ENCODE measurements at regions not wholly inside any gene's neighbourhood (a gene's known extent, or its start where the extent isn't known, plus 50 kb on each side); places are given as distances from the start of the nearest gene placed in this dataset.

DNA sequence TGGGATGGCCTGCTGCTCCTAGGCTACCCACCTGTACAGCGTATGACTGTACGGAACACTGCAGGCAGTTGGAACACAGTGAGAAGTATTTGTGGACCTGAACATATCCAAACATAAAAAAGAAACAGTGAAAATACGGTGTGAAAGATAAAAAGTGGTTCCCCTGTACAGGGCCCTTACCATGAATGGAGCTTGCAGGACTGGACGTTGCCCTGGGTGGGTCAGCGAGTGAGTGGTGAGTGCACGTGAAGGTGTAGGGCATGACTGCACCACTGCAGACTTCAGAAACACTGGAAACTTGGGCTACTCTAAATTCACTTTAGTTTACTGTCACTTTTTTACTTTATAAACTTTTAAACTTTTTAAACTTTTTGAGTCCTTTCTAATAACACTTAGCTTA, 71.2 kb upstream of the SLC6A6 start:
- ATAC-seq (replicated peaks; ENCODE audit: extremely low read depth, poor library complexity, severe bottlenecking): no peak
- Mint-ChIP-seq H3K4me3 (no peak overlapping the region), H3K9me3 (no peaks in the 10 kb centered on the region), H3K36me3 (ENCODE audit: insufficient read depth) (peaks cover 2% of the 10 kb centered on the region), H3K27me3 (no peaks in the 10 kb centered on the region), H3K4me1 (no peaks in the 10 kb centered on the region), H3K27ac (ENCODE audit: low read depth) (no peak overlapping the region)
- DNase-seq (ENCODE audit: low spot score in 2 of 2): no peak

- Mint-ChIP-seq H3K9me3 (no peaks in the 10 kb centered on the region), H3K36me3 (ENCODE audit: insufficient read depth) (peaks cover 2% of the 10 kb centered on the region), H3K27me3 (no peaks in the 10 kb centered on the region), H3K27ac (ENCODE audit: low read depth) (no peak overlapping the region), H3K4me1 (no peaks in the 10 kb centered on the region), H3K4me3 (no peak overlapping the region)
- no peak for ATAC-seq (replicated peaks; ENCODE audit: extremely low read depth, poor library complexity, severe bottlenecking)
- no peak for DNase-seq (ENCODE audit: low spot score in 2 of 2)
These were observed 70.0 kb upstream of the SLC6A6 start for GRCh38 chr3:14332392-14332791.

DNA sequence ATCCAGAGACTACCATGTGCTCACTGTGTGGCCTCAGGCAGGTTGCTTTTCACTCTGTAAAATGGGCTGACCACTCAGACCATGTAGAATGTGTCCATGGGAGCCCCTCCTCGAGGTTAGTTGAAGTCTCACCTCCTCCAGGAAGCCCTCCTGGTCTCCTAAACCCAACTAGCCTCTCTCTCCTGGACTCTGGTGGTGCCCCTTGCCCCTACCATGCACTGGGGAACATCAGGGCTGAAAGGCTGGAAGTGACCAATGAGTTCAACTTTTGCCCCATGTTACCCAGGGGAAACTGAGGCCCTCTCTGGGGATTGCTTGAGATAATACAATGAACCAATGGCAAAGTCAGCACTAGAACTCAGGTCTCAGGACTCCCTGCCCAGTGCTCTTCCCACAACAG, 69.2 kb upstream of the SLC6A6 start:
- no peak overlapping the region for H3K4me3 Mint-ChIP-seq
- no peaks in the 10 kb centered on the region for H3K36me3 Mint-ChIP-seq (ENCODE audit: insufficient read depth)
- DNase-seq (ENCODE audit: low spot score in 2 of 2): no peak
- no peaks in the 10 kb centered on the region for H3K9me3 Mint-ChIP-seq
- ATAC-seq (replicated peaks; ENCODE audit: extremely low read depth, poor library complexity, severe bottlenecking): no peak
- no peaks in the 10 kb centered on the region for H3K4me1 Mint-ChIP-seq
- peaks cover 7% of the 10 kb centered on the region for H3K27me3 Mint-ChIP-seq
- H3K27ac Mint-ChIP-seq (ENCODE audit: low read depth): no peak overlapping the region

GRCh38 chr3:14333621-14334020, 68.8 kb upstream of the SLC6A6 start:
- Mint-ChIP-seq H3K27me3 (peaks cover 11% of the 10 kb centered on the region), H3K9me3 (no peaks in the 10 kb centered on the region), H3K4me1 (no peaks in the 10 kb centered on the region), H3K27ac (ENCODE audit: low read depth) (no peak overlapping the region), H3K4me3 (no peak overlapping the region), H3K36me3 (ENCODE audit: insufficient read depth) (no peaks in the 10 kb centered on the region)
- DNase-seq (ENCODE audit: low spot score in 2 of 2) (no peak), ATAC-seq (replicated peaks; ENCODE audit: extremely low read depth, poor library complexity, severe bottlenecking) (no peak)

GRCh38 chr3:14334136-14334535, 68.3 kb upstream of the SLC6A6 start:
- H3K4me3 Mint-ChIP-seq: no peak overlapping the region
- H3K36me3 Mint-ChIP-seq (ENCODE audit: insufficient read depth): no peaks in the 10 kb centered on the region
- no peaks in the 10 kb centered on the region for H3K9me3 Mint-ChIP-seq
- H3K27me3 Mint-ChIP-seq: peaks cover 16% of the 10 kb centered on the region
- no peak overlapping the region for H3K27ac Mint-ChIP-seq (ENCODE audit: low read depth)
- H3K4me1 Mint-ChIP-seq: no peaks in the 10 kb centered on the region
- no peak for DNase-seq (ENCODE audit: low spot score in 2 of 2)
- ATAC-seq (replicated peaks; ENCODE audit: extremely low read depth, poor library complexity, severe bottlenecking): no peak

DNA sequence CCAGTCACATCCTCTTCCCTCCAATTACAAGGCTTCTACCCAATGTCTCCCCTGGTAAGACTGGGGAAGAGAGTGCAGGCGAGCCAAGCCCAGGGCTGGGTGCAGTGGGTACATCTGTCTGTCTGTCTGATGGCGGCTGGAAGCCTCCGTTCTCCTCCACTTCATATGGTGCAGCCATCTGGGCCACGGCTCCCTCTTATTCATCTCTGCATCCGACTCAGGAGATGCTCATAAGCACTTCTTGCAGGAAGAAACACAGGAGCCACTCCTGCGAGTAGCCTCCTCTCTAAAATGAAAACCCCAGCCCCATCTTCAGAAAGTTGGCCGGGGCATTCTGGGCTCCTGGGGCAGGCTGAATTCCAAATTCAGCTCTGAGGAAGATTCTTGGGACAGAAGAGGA, 67.5 kb upstream of the SLC6A6 start:
- Mint-ChIP-seq H3K9me3 (no peaks in the 10 kb centered on the region), H3K4me1 (no peaks in the 10 kb centered on the region), H3K36me3 (ENCODE audit: insufficient read depth) (no peaks in the 10 kb centered on the region), H3K27me3 (peaks cover 21% of the 10 kb centered on the region), H3K4me3 (no peak overlapping the region), H3K27ac (ENCODE audit: low read depth) (no peak overlapping the region)
- ATAC-seq (replicated peaks; ENCODE audit: extremely low read depth, poor library complexity, severe bottlenecking) (no peak), DNase-seq (ENCODE audit: low spot score in 2 of 2) (no peak)

- H3K36me3 Mint-ChIP-seq (ENCODE audit: insufficient read depth): no peaks in the 10 kb centered on the region
- DNase-seq (ENCODE audit: low spot score in 2 of 2): no peak
These were observed 66.3 kb upstream of the SLC6A6 start for GRCh38 chr3:14335774-14336748.

GRCh38 chr3:14336749-14337598, 65.4 kb upstream of the SLC6A6 start:
- no peak for DNase-seq (ENCODE audit: low spot score in 2 of 2)
- Mint-ChIP-seq H3K36me3 (ENCODE audit: insufficient read depth) (no peaks in the 10 kb centered on the region), H3K27me3 (peaks cover 21% of the 10 kb centered on the region), H3K27ac (ENCODE audit: low read depth) (no peak overlapping the region), H3K4me1 (no peaks in the 10 kb centered on the region), H3K9me3 (no peaks in the 10 kb centered on the region), H3K4me3 (no peak overlapping the region)
- no peak for ATAC-seq (replicated peaks; ENCODE audit: extremely low read depth, poor library complexity, severe bottlenecking)

More at GRCh38 chr3:14335774-14336748, 66.3 kb upstream of the SLC6A6 start:
- H3K27me3 Mint-ChIP-seq: peaks cover 21% of the 10 kb centered on the region
- no peak overlapping the region for H3K27ac Mint-ChIP-seq (ENCODE audit: low read depth)
- H3K4me1 Mint-ChIP-seq: no peaks in the 10 kb centered on the region
- ATAC-seq (replicated peaks; ENCODE audit: extremely low read depth, poor library complexity, severe bottlenecking): no peak
- H3K4me3 Mint-ChIP-seq: no peak overlapping the region
- no peaks in the 10 kb centered on the region for H3K9me3 Mint-ChIP-seq

DNA sequence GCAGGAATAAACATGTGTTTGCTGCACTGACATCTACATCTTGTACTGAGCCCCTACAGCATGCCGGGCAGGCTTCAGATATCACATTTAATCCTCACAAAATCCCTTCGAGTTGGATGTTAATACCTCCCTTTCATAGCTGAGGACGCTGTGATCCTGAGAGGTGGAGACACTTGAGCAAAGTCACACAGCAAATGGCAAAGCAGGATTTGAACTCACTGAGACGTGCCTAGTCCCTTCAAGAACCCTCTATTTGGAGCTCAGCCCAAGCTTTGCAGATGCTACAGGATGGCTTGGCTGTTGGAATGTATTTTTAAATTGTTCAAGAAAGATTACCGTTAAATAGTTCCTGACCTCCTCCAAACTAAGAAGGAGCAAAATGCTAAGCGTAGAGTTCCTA, 64.6 kb upstream of the SLC6A6 start:
- Mint-ChIP-seq H3K36me3 (ENCODE audit: insufficient read depth) (no peaks in the 10 kb centered on the region), H3K27ac (ENCODE audit: low read depth) (no peak overlapping the region), H3K9me3 (no peaks in the 10 kb centered on the region), H3K27me3 (peaks cover 21% of the 10 kb centered on the region), H3K4me1 (no peaks in the 10 kb centered on the region), H3K4me3 (no peak overlapping the region)
- DNase-seq (ENCODE audit: low spot score in 2 of 2) (no peak), ATAC-seq (replicated peaks; ENCODE audit: extremely low read depth, poor library complexity, severe bottlenecking) (no peak)

DNA sequence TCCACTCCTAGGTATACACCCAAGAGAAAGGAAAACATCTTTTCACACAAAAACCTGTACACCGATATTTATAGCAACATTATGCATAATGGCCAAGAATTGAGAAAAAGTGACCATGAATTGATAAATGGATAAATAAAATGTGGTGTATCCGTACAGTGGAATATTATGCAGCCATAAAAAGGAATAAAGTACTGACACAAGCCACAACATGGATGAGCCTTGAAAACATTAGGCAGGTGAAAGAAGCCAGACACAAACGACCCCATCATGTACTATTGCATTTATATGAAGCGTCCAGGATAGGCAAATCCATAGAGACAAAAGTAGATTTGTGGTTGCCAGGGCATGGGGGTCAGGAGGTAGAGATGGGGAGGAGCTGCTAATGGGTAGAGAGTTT, 64.2 kb upstream of the SLC6A6 start:
- H3K4me1 Mint-ChIP-seq: no peaks in the 10 kb centered on the region
- H3K36me3 Mint-ChIP-seq (ENCODE audit: insufficient read depth): no peaks in the 10 kb centered on the region
- no peak overlapping the region for H3K4me3 Mint-ChIP-seq
- ATAC-seq (replicated peaks; ENCODE audit: extremely low read depth, poor library complexity, severe bottlenecking): no peak
- peaks cover 23% of the 10 kb centered on the region for H3K27me3 Mint-ChIP-seq
- no peaks in the 10 kb centered on the region for H3K9me3 Mint-ChIP-seq
- DNase-seq (ENCODE audit: low spot score in 2 of 2): no peak
- H3K27ac Mint-ChIP-seq (ENCODE audit: low read depth): no peak overlapping the region

DNA sequence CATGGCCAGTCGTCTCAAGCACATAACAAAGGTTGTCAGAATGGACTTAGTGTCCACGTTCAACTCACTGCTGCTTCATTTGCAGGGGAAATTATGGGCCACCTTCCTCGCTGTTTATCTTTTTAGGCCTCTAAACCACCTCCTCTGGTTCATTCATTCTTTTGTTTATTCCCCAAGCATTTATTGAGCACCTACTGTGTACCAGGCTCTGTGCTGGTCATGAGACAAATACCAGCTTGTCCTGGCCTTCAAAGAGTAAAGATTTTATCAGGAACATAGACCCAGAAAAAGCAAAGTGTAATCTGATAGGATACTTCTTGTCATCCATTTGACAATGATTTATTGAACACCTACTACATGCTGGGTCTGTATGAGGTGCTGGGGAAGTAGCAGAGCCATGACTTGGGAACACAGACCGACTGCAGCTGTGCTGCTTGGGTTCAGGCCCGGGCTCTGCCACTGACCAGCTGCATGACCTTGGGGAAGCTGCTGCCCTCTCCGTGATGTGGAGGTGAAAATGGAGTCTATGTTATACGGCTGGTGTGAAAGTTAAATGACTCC, 63.4 kb upstream of the SLC6A6 start:
- no peak overlapping the region for H3K27ac Mint-ChIP-seq (ENCODE audit: low read depth)
- H3K27me3 Mint-ChIP-seq: peaks cover 31% of the 10 kb centered on the region
- H3K4me1 Mint-ChIP-seq: no peaks in the 10 kb centered on the region
- H3K9me3 Mint-ChIP-seq: no peaks in the 10 kb centered on the region
- H3K36me3 Mint-ChIP-seq (ENCODE audit: insufficient read depth): no peaks in the 10 kb centered on the region
- no peak overlapping the region for H3K4me3 Mint-ChIP-seq
- DNase-seq (ENCODE audit: low spot score in 2 of 2) (no peak), ATAC-seq (replicated peaks; ENCODE audit: extremely low read depth, poor library complexity, severe bottlenecking) (no peak)

- Mint-ChIP-seq H3K4me3 (no peak overlapping the region), H3K36me3 (ENCODE audit: insufficient read depth) (no peaks in the 10 kb centered on the region), H3K4me1 (no peaks in the 10 kb centered on the region), H3K27ac (ENCODE audit: low read depth) (no peak overlapping the region), H3K27me3 (peaks cover 43% of the 10 kb centered on the region), H3K9me3 (no peaks in the 10 kb centered on the region)
- DNase-seq (ENCODE audit: low spot score in 2 of 2): no peak
- ATAC-seq (replicated peaks; ENCODE audit: extremely low read depth, poor library complexity, severe bottlenecking): no peak
These were observed 61.3 kb upstream of the SLC6A6 start for GRCh38 chr3:14340960-14341708.
